NCI-H2227 (cell line): ENCODE measurements at regions not wholly inside any gene's neighbourhood (a gene's known extent, or its start where the extent isn't known, plus 50 kb on each side); places are given as distances from the start of the nearest gene placed in this dataset.

Experiments
- DNase-seq: peaks from one replicate; lab custom pipeline; 2025; ENCODE audit not compliant: unreplicated experiment; lab: John Stamatoyannopoulos, UW

GRCh38 chr6:139551376-139551775 is 176.9 kb upstream of the CITED2 start:
- no peak for DNase-seq

- DNase-seq = no peak
Observed at GRCh38 chr6:139550361-139550760, 175.9 kb upstream of the CITED2 start.

GRCh38 chr6:139549561-139550070 is 175.2 kb upstream of the CITED2 start:
- no peak for DNase-seq

- no peak for DNase-seq
Observed at GRCh38 chr6:139547804-139548203, 173.4 kb upstream of the CITED2 start.

GRCh38 chr6:139547122-139547776 is 172.8 kb upstream of the CITED2 start:
- DNase-seq = no peak

GRCh38 chr6:139546106-139546472 is 171.6 kb upstream of the CITED2 start:
- no peak for DNase-seq

GRCh38 chr6:139545206-139546105 is 171.0 kb upstream of the CITED2 start:
- no peak for DNase-seq

GRCh38 chr6:139544701-139545057 is 170.2 kb upstream of the CITED2 start:
- no peak for DNase-seq

- DNase-seq = no peak
Observed at GRCh38 chr6:139542351-139542750, 167.9 kb upstream of the CITED2 start.

GRCh38 chr6:139540894-139541293 is 166.4 kb upstream of the CITED2 start:
- DNase-seq = no peak

GRCh38 chr6:139540276-139540675 is 165.8 kb upstream of the CITED2 start:
- DNase-seq = no peak

- DNase-seq = peak; percentile 7
Observed at GRCh38 chr6:139539852-139540251, 165.4 kb upstream of the CITED2 start.

- DNase-seq = no peak
Observed at GRCh38 chr6:139538366-139538765, 163.9 kb upstream of the CITED2 start.

- DNase-seq = no peak
Observed at GRCh38 chr6:139536751-139537617, 162.5 kb upstream of the CITED2 start.

- DNase-seq = no peak
Observed at GRCh38 chr6:139534472-139535115, 160.1 kb upstream of the CITED2 start.

- no peak for DNase-seq
Observed at GRCh38 chr6:139533573-139534471, 159.4 kb upstream of the CITED2 start.

- no peak for DNase-seq
Observed at GRCh38 chr6:139533171-139533570, 158.7 kb upstream of the CITED2 start.

- DNase-seq = no peak
Observed at GRCh38 chr6:139531148-139532115, 157.0 kb upstream of the CITED2 start.

- no peak for DNase-seq
Observed at GRCh38 chr6:139530561-139530960, 156.1 kb upstream of the CITED2 start.
